DOHH2 (cell line): ENCODE measurements at regions not wholly inside any gene's neighbourhood (a gene's known extent, or its start where the extent isn't known, plus 50 kb on each side); places are given as distances from the start of the nearest gene placed in this dataset.
"Not testable (repeated sequence)": the region's sequence is repeated elsewhere in the genome, so short reads cannot be mapped to it uniquely, and the experiment has no call there.

Source experiments
- H3F3A ChIP-seq: fragments of 200-600 bp; sonication (generic), shearing (Covaris generic); 2 replicates; pipeline ENCODE4 v1.6.0; 2016; ENCODE audit warnings: antibody characterized with exemption, mild to moderate bottlenecking; ENCODE audit not compliant: control insufficient read depth, insufficient read depth
- H3K27ac ChIP-seq: fragments of 200-600 bp; sonication (generic); 2 replicates; pipeline ENCODE4 v1.5.1; 2014; ENCODE audit warnings: low read depth, mild to moderate bottlenecking, low read length, moderate library complexity
- H3K27me3 ChIP-seq: fragments of 200-600 bp; sonication (generic); 2 replicates; pipeline ENCODE4 v1.6.1; 2014; ENCODE audit warnings: mild to moderate bottlenecking, low read length, mixed read lengths; ENCODE audit not compliant: control insufficient read depth
- H3K36me3 ChIP-seq: fragments of 200-600 bp; sonication (generic); 2 replicates; pipeline ENCODE4 v1.6.1; 2014; ENCODE audit warnings: mild to moderate bottlenecking, low read length, moderate library complexity, mixed read lengths; ENCODE audit not compliant: control insufficient read depth
- H3K4me1 ChIP-seq: fragments of 200-600 bp; sonication (generic); 2 replicates; pipeline ENCODE4 v1.6.1; 2014; ENCODE audit warnings: mild to moderate bottlenecking, low read length, mixed read lengths; ENCODE audit not compliant: control insufficient read depth
- H3K4me2 ChIP-seq: fragments of 200-600 bp; sonication (generic); 2 replicates; pipeline ENCODE4 v1.6.0; 2014; ENCODE audit warnings: mild to moderate bottlenecking, low read length, moderate library complexity
- H3K4me3 ChIP-seq: fragments of 200-600 bp; sonication (generic); 2 replicates; pipeline ENCODE4 v1.5.1; 2014; ENCODE audit warnings: mild to moderate bottlenecking, low read length, mixed read lengths
- H3K79me2 ChIP-seq: fragments of 200-600 bp; sonication (generic); 2 replicates; pipeline ENCODE4 v1.6.1; 2014; ENCODE audit warnings: mild to moderate bottlenecking, low read length, mixed read lengths; ENCODE audit not compliant: control insufficient read depth
- H3K9me2 ChIP-seq: fragments of 200-600 bp; sonication (generic); replicated peaks from 2 replicates; pipeline ENCODE4 v1.6.1; 2014; ENCODE audit warnings: mild to moderate bottlenecking, low read length, mixed read lengths; ENCODE audit not compliant: control insufficient read depth
- H3K9me3 ChIP-seq: fragments of 200-600 bp; sonication (generic); 2 replicates; pipeline ENCODE4 v1.6.1; 2014; ENCODE audit warnings: antibody characterized with exemption, low read length, mixed read lengths; ENCODE audit not compliant: control insufficient read depth, insufficient read depth
- H4K20me1 ChIP-seq: fragments of 200-600 bp; sonication (generic); 2 replicates; pipeline ENCODE4 v1.6.0; 2014; ENCODE audit warnings: low read depth, mild to moderate bottlenecking, antibody characterized with exemption, low read length, moderate library complexity; ENCODE audit not compliant: control insufficient read depth, insufficient read depth
- EZH2phosphoT487 ChIP-seq: fragments of 200-600 bp; sonication (generic); IDR thresholded peaks from 2 replicates; pipeline ENCODE4 v1.6.1; 2017; ENCODE audit warnings: borderline replicate concordance, mild to moderate bottlenecking, antibody characterized with exemption, low read length, moderate library complexity, mixed read lengths
- TF ChIP-seq, protein P1 (sequence below): fragments of 200-600 bp; sonication (generic); IDR thresholded peaks from one replicate; pipeline ENCODE4 v1.5.1; 2014; ENCODE audit warnings: antibody characterized with exemption, mild to moderate bottlenecking, low read depth, low read length; ENCODE audit not compliant: poor library complexity, severe bottlenecking

DNA sequence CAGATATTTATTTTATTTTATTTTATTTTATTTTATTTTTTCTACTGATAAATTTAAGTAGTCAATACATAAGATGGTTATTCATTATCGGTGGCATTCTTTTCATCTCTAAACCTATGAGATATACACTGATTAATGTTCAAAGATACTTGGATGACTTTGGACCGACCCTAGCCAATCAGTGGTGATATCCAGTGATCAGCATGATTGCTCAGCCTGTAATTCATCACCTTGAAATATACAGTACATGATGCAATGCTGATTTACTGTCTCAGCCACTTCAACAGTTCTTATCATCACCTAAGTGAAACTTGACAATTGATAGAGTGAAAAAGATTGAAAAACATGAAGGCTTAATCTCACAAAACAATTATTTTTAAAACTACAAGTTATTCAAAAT, 1651.0 kb downstream of the REEP3 start:
- no peak for TF ChIP-seq EZH2phosphoT487
- TF ChIP-seq, protein P1, sequence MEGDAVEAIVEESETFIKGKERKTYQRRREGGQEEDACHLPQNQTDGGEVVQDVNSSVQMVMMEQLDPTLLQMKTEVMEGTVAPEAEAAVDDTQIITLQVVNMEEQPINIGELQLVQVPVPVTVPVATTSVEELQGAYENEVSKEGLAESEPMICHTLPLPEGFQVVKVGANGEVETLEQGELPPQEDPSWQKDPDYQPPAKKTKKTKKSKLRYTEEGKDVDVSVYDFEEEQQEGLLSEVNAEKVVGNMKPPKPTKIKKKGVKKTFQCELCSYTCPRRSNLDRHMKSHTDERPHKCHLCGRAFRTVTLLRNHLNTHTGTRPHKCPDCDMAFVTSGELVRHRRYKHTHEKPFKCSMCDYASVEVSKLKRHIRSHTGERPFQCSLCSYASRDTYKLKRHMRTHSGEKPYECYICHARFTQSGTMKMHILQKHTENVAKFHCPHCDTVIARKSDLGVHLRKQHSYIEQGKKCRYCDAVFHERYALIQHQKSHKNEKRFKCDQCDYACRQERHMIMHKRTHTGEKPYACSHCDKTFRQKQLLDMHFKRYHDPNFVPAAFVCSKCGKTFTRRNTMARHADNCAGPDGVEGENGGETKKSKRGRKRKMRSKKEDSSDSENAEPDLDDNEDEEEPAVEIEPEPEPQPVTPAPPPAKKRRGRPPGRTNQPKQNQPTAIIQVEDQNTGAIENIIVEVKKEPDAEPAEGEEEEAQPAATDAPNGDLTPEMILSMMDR: no peak

DNA sequence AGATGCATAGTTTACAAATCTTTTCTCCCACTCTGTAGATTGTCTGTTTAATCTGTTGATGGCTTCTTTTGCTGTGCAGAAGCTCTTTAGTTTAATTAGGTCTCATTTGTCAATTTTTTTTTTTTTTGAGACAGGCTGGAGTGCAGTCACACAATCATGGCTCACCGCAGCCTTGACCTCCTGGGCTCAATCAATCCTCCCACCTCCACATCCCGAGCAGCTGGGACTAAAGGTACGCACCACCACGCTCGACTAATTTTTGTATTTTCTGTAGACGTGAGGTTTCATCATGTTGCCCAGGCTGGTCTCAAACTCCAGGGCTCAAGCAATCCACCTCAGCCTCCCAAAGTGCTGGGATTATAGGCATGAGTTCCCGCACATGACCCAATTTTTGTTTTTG, 1655.8 kb downstream of the REEP3 start:
- Histone ChIP-seq H3K79me2 (no peaks in the 10 kb centered on the region), H3K4me1 (no peaks in the 10 kb centered on the region), H4K20me1 (no peaks in the 10 kb centered on the region), H3K4me2 (no peak overlapping the region), H3K27ac (no peak overlapping the region), H3K4me3 (no peak overlapping the region), H3K9me3 (no peaks in the 10 kb centered on the region), H3K36me3 (no peaks in the 10 kb centered on the region), H3K9me2 (no peaks in the 10 kb centered on the region), H3K27me3 (no peaks in the 10 kb centered on the region), H3F3A (no peaks in the 10 kb centered on the region)
- TF ChIP-seq EZH2phosphoT487: no peak
- TF ChIP-seq, protein P1: no peak

More for the DNA sequence above, 1651.0 kb downstream of the REEP3 start:
- no peak overlapping the region for H3K4me2 ChIP-seq
- no peaks in the 10 kb centered on the region for H4K20me1 ChIP-seq
- H3K79me2 ChIP-seq: no peaks in the 10 kb centered on the region
- H3K27me3 ChIP-seq: no peaks in the 10 kb centered on the region
- no peak overlapping the region for H3K27ac ChIP-seq
- H3K4me1 ChIP-seq: no peaks in the 10 kb centered on the region
- no peak overlapping the region for H3K4me3 ChIP-seq
- H3K9me3 ChIP-seq: no peaks in the 10 kb centered on the region
- H3F3A ChIP-seq: no peaks in the 10 kb centered on the region
- no peaks in the 10 kb centered on the region for H3K9me2 ChIP-seq
- no peaks in the 10 kb centered on the region for H3K36me3 ChIP-seq

- H3K27ac ChIP-seq: no peak overlapping the region
- TF ChIP-seq, protein P1: no peak
- TF ChIP-seq EZH2phosphoT487: no peak
- no peaks in the 10 kb centered on the region for H3K9me3 ChIP-seq
- no peaks in the 10 kb centered on the region for H3K4me1 ChIP-seq
- H3K79me2 ChIP-seq: no peaks in the 10 kb centered on the region
- no peaks in the 10 kb centered on the region for H3F3A ChIP-seq
- no peak overlapping the region for H3K4me2 ChIP-seq
- H3K4me3 ChIP-seq: no peak overlapping the region
- no peaks in the 10 kb centered on the region for H3K27me3 ChIP-seq
- H3K36me3 ChIP-seq: no peaks in the 10 kb centered on the region
- H4K20me1 ChIP-seq: no peaks in the 10 kb centered on the region
- H3K9me2 ChIP-seq: no peaks in the 10 kb centered on the region
Observed at GRCh38 chr10:65183236-65183635, 1662.0 kb downstream of the REEP3 start.

- H3F3A ChIP-seq, H3K36me3 ChIP-seq, H4K20me1 ChIP-seq, H3K4me2 ChIP-seq, H3K4me3 ChIP-seq, H3K79me2 ChIP-seq, H3K27me3 ChIP-seq, H3K27ac ChIP-seq, H3K9me2 ChIP-seq, H3K9me3 ChIP-seq, H3K4me1 ChIP-seq: not testable (repeated sequence)
Observed at GRCh38 chr10:65186668-65187067, 1665.5 kb downstream of the REEP3 start.
